ENCODE measurements at regions not wholly inside any gene's neighbourhood (a gene's known extent, or its start where the extent isn't known, plus 50 kb on each side); places are given as distances from the start of the nearest gene placed in this dataset.

GRCh38 chr1:2908561-2908960, 107.1 kb upstream of the TTC34 start:
- TF ChIP-seq ARNTL (CRISPR knock-in tag; IDR thresholded peaks at IDR 0.05; ENCODE audit: borderline replicate concordance, low read depth), result no peak
- TF ChIP-seq TCF4 (CRISPR knock-in tag; IDR thresholded peaks at IDR 0.05; ENCODE audit: borderline replicate concordance), result no peak
- TF ChIP-seq PATZ1 (CRISPR knock-in tag; IDR thresholded peaks at IDR 0.05; ENCODE audit: borderline replicate concordance), result no peak
- TF ChIP-seq TSHZ2 (CRISPR knock-in tag; IDR thresholded peaks at IDR 0.05), result no peak
- no peak for TF ChIP-seq ZFP30 (CRISPR knock-in tag; IDR thresholded peaks at IDR 0.05)
- no peak for TF ChIP-seq ZFP3 (CRISPR knock-in tag; IDR thresholded peaks at IDR 0.05)
- no peak for TF ChIP-seq BACH2 (CRISPR knock-in tag; IDR thresholded peaks at IDR 0.05; ENCODE audit: borderline replicate concordance)
- no peak for TF ChIP-seq POU6F1 (CRISPR knock-in tag; IDR thresholded peaks at IDR 0.05; ENCODE audit: borderline replicate concordance, low read depth)
- TF ChIP-seq CREB5 (CRISPR knock-in tag; IDR thresholded peaks at IDR 0.05; ENCODE audit: low read depth), result no peak
- TF ChIP-seq ZNF8 (CRISPR knock-in tag; IDR thresholded peaks at IDR 0.05), result no peak

All from SK-N-SH treated with all-trans-retinoic acid at 6 μM for 48 hours (cell line).